HepG2 (cell line): ENCODE measurements at regions not wholly inside any gene's neighbourhood (a gene's known extent, or its start where the extent isn't known, plus 50 kb on each side); places are given as distances from the start of the nearest gene placed in this dataset.

ENCODE experiments used
- ATAC-seq: fragments of 200-7000 bp; cut with Tn5 transposase; 3 replicates; pipeline ENCODE4 v1.9.1; 2020; ENCODE audit warnings: mild to moderate bottlenecking, moderate library complexity
- BruUV-seq: library from RNA; stranded (reverse); fragments of 400-500 nt; replicated peaks from 2 replicates; lab custom pipeline; 2021; lab: Mats Ljungman, UMichigan
- CTCF ChIA-PET: fragments of 300-600 bp; formaldehyde crosslinking; extraction: SDS; loops from one replicate; lab custom pipeline; 2021; ENCODE audit warnings: low total read pairs, inconsistent platforms, low intra/inter-chr PET ratio; lab: Yijun Ruan, JAX
- POLR2A ChIA-PET: fragments of 350-600 bp; sonication (Branson Sonifier 250); formaldehyde crosslinking; loops from one replicate; lab custom pipeline; 2020; ENCODE audit warnings: antibody characterized with exemption, inconsistent platforms; lab: Yijun Ruan, JAX
- DNase-seq: peaks from one replicate; pipeline ENCODE4 v3.0.0-alpha.2; 2015; ENCODE audit warnings: low spot score
- FAIRE-seq: peaks from 3 replicates; lab custom pipeline; 2011; peaks lifted over from hg19 to GRCh38; lab: Jason Lieb, UNC
- H2AFZ ChIP-seq: one replicate; pipeline ENCODE4 v1.6.1; 2011; ENCODE audit warnings: low read length, inconsistent platforms
- H3K27ac ChIP-seq: fragments of 300-600 bp; 3 replicates; pipeline ENCODE4 v1.8.0; 2011; ENCODE audit warnings: mixed run types, mild to moderate bottlenecking, mixed read lengths, low read length, inconsistent platforms; ENCODE audit not compliant: insufficient read depth; ENCODE audit errors: extremely low read length
- H3K27me3 ChIP-seq, 2 experiments: fragments of 200-600 bp in 1 of 2; 2 replicates in 1 of 2; 3 replicates in 1 of 2; pipeline versions ENCODE4 v1.6.0 to v1.8.0; 2011; ENCODE audit warnings: low read length in 2 of 2, mild to moderate bottlenecking in 2 of 2, moderate library complexity in 2 of 2, inconsistent platforms in 1 of 2; ENCODE audit not compliant: insufficient read depth in 2 of 2, control insufficient read depth in 1 of 2
- H3K36me3 ChIP-seq, 2 experiments: fragments of 200-600 bp in 1 of 2; replicated peaks in 1 of 2; 2 replicates in 1 of 2; 3 replicates in 1 of 2; pipeline versions ENCODE4 v1.5.1 to v1.8.0; 2011; ENCODE audit warnings: low read length in 2 of 2, inconsistent platforms in 1 of 2; ENCODE audit not compliant: insufficient read depth in 2 of 2, control insufficient read depth in 1 of 2
- H3K4me1 ChIP-seq: 2 replicates; pipeline ENCODE4 v1.5.1; 2012; ENCODE audit warnings: low read length, inconsistent platforms; ENCODE audit not compliant: insufficient read depth
- H3K4me2 ChIP-seq: 2 replicates; pipeline ENCODE4 v1.6.0; 2011; ENCODE audit warnings: low read depth, low read length, inconsistent platforms
- H3K4me3 ChIP-seq, 3 experiments: fragments of 200-600 bp in 1 of 3; sonication (generic), shearing (Covaris generic) in 1 of 3; replicated peaks in 1 of 3; 2 replicates each; pipeline ENCODE4 v1.5.1; 2011 to 2016; ENCODE audit warnings: low read length in 3 of 3, inconsistent platforms in 2 of 3, low read depth in 2 of 3, mild to moderate bottlenecking in 2 of 3, control low read depth in 1 of 3, mixed read lengths in 1 of 3; ENCODE audit not compliant: insufficient read depth in 1 of 3
- H3K79me2 ChIP-seq: one replicate; pipeline ENCODE4 v1.6.1; 2011; ENCODE audit warnings: low read length, inconsistent platforms; ENCODE audit not compliant: insufficient read depth
- H3K9ac ChIP-seq: 2 replicates; pipeline ENCODE4 v1.6.0; 2011; ENCODE audit warnings: mild to moderate bottlenecking, low read depth, low read length, inconsistent platforms; ENCODE audit not compliant: insufficient read depth
- H3K9me3 ChIP-seq: 2 replicates; pipeline ENCODE4 v1.5.1; 2012; ENCODE audit warnings: mild to moderate bottlenecking, low read length
- H4K20me1 ChIP-seq: 2 replicates; pipeline ENCODE4 v1.6.0; 2011; ENCODE audit warnings: inconsistent platforms, mild to moderate bottlenecking, low read length, moderate library complexity; ENCODE audit not compliant: insufficient read depth
- ERF ChIP-seq: IDR thresholded peaks from 2 replicates; pipeline ENCODE4 v1.6.1; 2018; ENCODE audit warnings: missing biosample characterization, missing genetic modification reagents
- ETV6 ChIP-seq: sonication (generic); formaldehyde crosslinking; conservative IDR thresholded peaks from 2 replicates; pipeline ENCODE4 v1.4.0; 2020; ENCODE audit warnings: missing genetic modification reagents
- MAFF ChIP-seq: IDR thresholded peaks from 2 replicates; pipeline ENCODE4 v1.6.1; 2011; ENCODE audit warnings: low read depth, low read length, improper control_type of control experiment
- MTA3 ChIP-seq: sonication (generic); formaldehyde crosslinking; IDR thresholded peaks from 2 replicates; pipeline ENCODE4 v1.4.0; 2020; ENCODE audit warnings: missing genetic modification reagents
- PHF8 ChIP-seq: sonication (generic); formaldehyde crosslinking; IDR thresholded peaks from 2 replicates; pipeline ENCODE4 v1.5.0; 2020; ENCODE audit warnings: missing genetic modification reagents
- SP1 ChIP-seq, 2 experiments: fragments of 450-650 bp in 1 of 2; sonication (generic) in 1 of 2; formaldehyde crosslinking in 1 of 2; IDR thresholded peaks; 2 replicates each; pipeline versions ENCODE4 v1.4.0 to v1.6.1; 2016 to 2020; ENCODE audit warnings: missing genetic modification reagents in 1 of 2
- ZNF17 ChIP-seq: sonication (generic); formaldehyde crosslinking; IDR thresholded peaks from 2 replicates; pipeline ENCODE4 v1.5.0; 2020; ENCODE audit warnings: mild to moderate bottlenecking, missing genetic modification reagents
- ZNF335 ChIP-seq: sonication (generic); formaldehyde crosslinking; IDR thresholded peaks from 2 replicates; pipeline ENCODE4 v1.4.0; 2020; ENCODE audit warnings: missing genetic modification reagents
- ZNF841 ChIP-seq: sonication (generic); formaldehyde crosslinking; IDR thresholded peaks from 2 replicates; pipeline ENCODE4 v1.8.1; 2023; ENCODE audit warnings: missing genetic modification reagents, borderline replicate concordance
- ZSCAN20 ChIP-seq: sonication (generic); formaldehyde crosslinking; IDR thresholded peaks from 2 replicates; pipeline ENCODE4 v1.4.0; 2020; ENCODE audit warnings: missing genetic modification reagents, mild to moderate bottlenecking, borderline replicate concordance
- WGBS: methylation state at CpG from one replicate; pipeline ENCODE4 v1.1.6; 2017; ENCODE audit warnings: low lambda C conversion rate; 5-methylcytosine and 5-hydroxymethylcytosine counted together
- in situ Hi-C: cut with HindIII; loops from 2 replicates; pipeline ENCODE4 v1.10.0; 2017; ENCODE audit warnings: low pct_unique_long_range_greater_than_20kb; ENCODE audit not compliant: extremely low pct_ligation_motif_present
- intact Hi-C: fragments of 100-400 bp; cut with micrococcal nuclease; formaldehyde crosslinking; loops from one replicate; pipeline ENCODE4 v1.10.0; 2022; ENCODE audit not compliant: unreplicated experiment
- TF ChIP-seq, protein P1 (sequence below): sonication (generic); formaldehyde crosslinking; IDR thresholded peaks from 2 replicates; pipeline ENCODE4 v1.5.1; 2020; ENCODE audit warnings: missing genetic modification reagents, mild to moderate bottlenecking, borderline replicate concordance
- TF ChIP-seq, protein P2 (sequence below): IDR thresholded peaks from 2 replicates; pipeline ENCODE4 v1.6.1; 2016; ENCODE audit warnings: low read depth, borderline replicate concordance
- TF ChIP-seq, protein P3 (sequence below): sonication (generic); formaldehyde crosslinking; IDR thresholded peaks from 2 replicates; pipeline ENCODE4 v1.5.0; 2020; ENCODE audit warnings: missing genetic modification reagents, mild to moderate bottlenecking, borderline replicate concordance

DNA sequence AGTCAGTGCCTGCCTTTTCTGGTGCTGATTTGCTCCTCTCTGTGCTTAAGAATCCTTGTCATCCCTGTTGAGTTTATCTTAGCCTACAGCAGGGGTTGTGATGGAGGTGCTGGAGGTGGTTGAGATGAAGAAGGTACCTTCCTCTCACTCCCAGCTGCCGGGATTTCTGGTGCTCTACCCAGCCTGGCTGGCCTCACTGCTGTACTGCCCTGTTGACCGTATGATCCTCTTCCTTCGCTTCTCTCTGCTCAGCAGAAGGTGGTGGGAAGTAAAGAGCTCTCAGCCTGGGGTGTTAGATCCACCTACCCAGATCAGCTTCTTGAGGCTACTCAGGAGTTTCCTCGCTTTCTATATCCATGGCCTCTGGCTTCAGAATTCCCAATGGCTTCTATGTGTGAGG, 101.0 kb upstream of the NXT1 start:
- intact Hi-C loops (loop anchor here (5.0 kb wide), 1 partner anchor 557 kb away; no protein-coding TSS in a partner anchor), in situ Hi-C loops (no loop called here)
- Histone ChIP-seq H3K4me2 (no peak overlapping the region), H3K9me3 (no peaks in the 10 kb centered on the region), H3K27me3 (no peaks in the 10 kb centered on the region), H3K27ac (no peak overlapping the region), H3K4me1 (no peaks in the 10 kb centered on the region), H3K79me2 (no peaks in the 10 kb centered on the region), H2AFZ (no peak overlapping the region), H3K4me3 (no peak overlapping the region), H4K20me1 (no peaks in the 10 kb centered on the region), H3K36me3 (no peaks in the 10 kb centered on the region), H3K9ac (no peak overlapping the region)
- TF ChIP-seq SP1 (IDR thresholded peaks at IDR 0.05) (no peak), SP1 (CRISPR knock-in tag; IDR thresholded peaks at IDR 0.05) (no peak), ERF (no peak), MAFF (no peak), MTA3 (CRISPR knock-in tag) (no peak), ETV6 (CRISPR knock-in tag) (no peak), ZSCAN20 (no peak), ZNF335 (CRISPR knock-in tag) (no peak), ZNF841 (CRISPR knock-in tag) (no peak), ZNF17 (CRISPR knock-in tag) (no peak), PHF8 (CRISPR knock-in tag) (no peak)
- TF ChIP-seq, protein P1, sequence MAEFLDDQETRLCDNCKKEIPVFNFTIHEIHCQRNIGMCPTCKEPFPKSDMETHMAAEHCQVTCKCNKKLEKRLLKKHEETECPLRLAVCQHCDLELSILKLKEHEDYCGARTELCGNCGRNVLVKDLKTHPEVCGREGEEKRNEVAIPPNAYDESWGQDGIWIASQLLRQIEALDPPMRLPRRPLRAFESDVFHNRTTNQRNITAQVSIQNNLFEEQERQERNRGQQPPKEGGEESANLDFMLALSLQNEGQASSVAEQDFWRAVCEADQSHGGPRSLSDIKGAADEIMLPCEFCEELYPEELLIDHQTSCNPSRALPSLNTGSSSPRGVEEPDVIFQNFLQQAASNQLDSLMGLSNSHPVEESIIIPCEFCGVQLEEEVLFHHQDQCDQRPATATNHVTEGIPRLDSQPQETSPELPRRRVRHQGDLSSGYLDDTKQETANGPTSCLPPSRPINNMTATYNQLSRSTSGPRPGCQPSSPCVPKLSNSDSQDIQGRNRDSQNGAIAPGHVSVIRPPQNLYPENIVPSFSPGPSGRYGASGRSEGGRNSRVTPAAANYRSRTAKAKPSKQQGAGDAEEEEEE (CRISPR knock-in tag), result no peak
- TF ChIP-seq, protein P2, sequence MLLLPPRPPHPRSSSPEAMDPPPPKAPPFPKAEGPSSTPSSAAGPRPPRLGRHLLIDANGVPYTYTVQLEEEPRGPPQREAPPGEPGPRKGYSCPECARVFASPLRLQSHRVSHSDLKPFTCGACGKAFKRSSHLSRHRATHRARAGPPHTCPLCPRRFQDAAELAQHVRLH (CRISPR knock-in tag), result no peak
- TF ChIP-seq, protein P3, sequence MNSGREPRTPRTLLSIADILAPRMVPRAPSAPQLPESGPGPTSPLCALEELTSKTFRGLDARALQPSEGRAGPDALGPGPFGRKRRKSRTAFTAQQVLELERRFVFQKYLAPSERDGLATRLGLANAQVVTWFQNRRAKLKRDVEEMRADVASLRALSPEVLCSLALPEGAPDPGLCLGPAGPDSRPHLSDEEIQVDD, result no peak
- WGBS, result 45% methylated on average over 4 of the region's 4 CpGs
- DNase-seq (no peak), ATAC-seq (no peak), FAIRE-seq (no peak)
- ChIA-PET CTCF (no interaction called here), POLR2A (no interaction called here)
- BruUV-seq, result no TSS peak
